DOHH2 (cell line): ENCODE measurements at regions not wholly inside any gene's neighbourhood (a gene's known extent, or its start where the extent isn't known, plus 50 kb on each side); places are given as distances from the start of the nearest gene placed in this dataset.

ENCODE experiments used
- H3F3A ChIP-seq: fragments of 200-600 bp; sonication (generic), shearing (Covaris generic); 2 replicates; pipeline ENCODE4 v1.6.0; 2016; ENCODE audit warnings: antibody characterized with exemption, mild to moderate bottlenecking; ENCODE audit not compliant: control insufficient read depth, insufficient read depth
- H3K27ac ChIP-seq: fragments of 200-600 bp; sonication (generic); 2 replicates; pipeline ENCODE4 v1.5.1; 2014; ENCODE audit warnings: low read depth, mild to moderate bottlenecking, low read length, moderate library complexity
- H3K27me3 ChIP-seq: fragments of 200-600 bp; sonication (generic); 2 replicates; pipeline ENCODE4 v1.6.1; 2014; ENCODE audit warnings: mild to moderate bottlenecking, low read length, mixed read lengths; ENCODE audit not compliant: control insufficient read depth
- H3K36me3 ChIP-seq: fragments of 200-600 bp; sonication (generic); 2 replicates; pipeline ENCODE4 v1.6.1; 2014; ENCODE audit warnings: mild to moderate bottlenecking, low read length, moderate library complexity, mixed read lengths; ENCODE audit not compliant: control insufficient read depth
- H3K4me1 ChIP-seq: fragments of 200-600 bp; sonication (generic); 2 replicates; pipeline ENCODE4 v1.6.1; 2014; ENCODE audit warnings: mild to moderate bottlenecking, low read length, mixed read lengths; ENCODE audit not compliant: control insufficient read depth
- H3K4me2 ChIP-seq: fragments of 200-600 bp; sonication (generic); 2 replicates; pipeline ENCODE4 v1.6.0; 2014; ENCODE audit warnings: mild to moderate bottlenecking, low read length, moderate library complexity
- H3K4me3 ChIP-seq: fragments of 200-600 bp; sonication (generic); 2 replicates; pipeline ENCODE4 v1.5.1; 2014; ENCODE audit warnings: mild to moderate bottlenecking, low read length, mixed read lengths
- H3K79me2 ChIP-seq: fragments of 200-600 bp; sonication (generic); 2 replicates; pipeline ENCODE4 v1.6.1; 2014; ENCODE audit warnings: mild to moderate bottlenecking, low read length, mixed read lengths; ENCODE audit not compliant: control insufficient read depth
- H3K9me2 ChIP-seq: fragments of 200-600 bp; sonication (generic); replicated peaks from 2 replicates; pipeline ENCODE4 v1.6.1; 2014; ENCODE audit warnings: mild to moderate bottlenecking, low read length, mixed read lengths; ENCODE audit not compliant: control insufficient read depth
- H3K9me3 ChIP-seq: fragments of 200-600 bp; sonication (generic); 2 replicates; pipeline ENCODE4 v1.6.1; 2014; ENCODE audit warnings: antibody characterized with exemption, low read length, mixed read lengths; ENCODE audit not compliant: control insufficient read depth, insufficient read depth
- H4K20me1 ChIP-seq: fragments of 200-600 bp; sonication (generic); 2 replicates; pipeline ENCODE4 v1.6.0; 2014; ENCODE audit warnings: low read depth, mild to moderate bottlenecking, antibody characterized with exemption, low read length, moderate library complexity; ENCODE audit not compliant: control insufficient read depth, insufficient read depth
- EZH2phosphoT487 ChIP-seq: fragments of 200-600 bp; sonication (generic); IDR thresholded peaks from 2 replicates; pipeline ENCODE4 v1.6.1; 2017; ENCODE audit warnings: borderline replicate concordance, mild to moderate bottlenecking, antibody characterized with exemption, low read length, moderate library complexity, mixed read lengths
- TF ChIP-seq, protein P1 (sequence below): fragments of 200-600 bp; sonication (generic); IDR thresholded peaks from one replicate; pipeline ENCODE4 v1.5.1; 2014; ENCODE audit warnings: antibody characterized with exemption, mild to moderate bottlenecking, low read depth, low read length; ENCODE audit not compliant: poor library complexity, severe bottlenecking

DNA sequence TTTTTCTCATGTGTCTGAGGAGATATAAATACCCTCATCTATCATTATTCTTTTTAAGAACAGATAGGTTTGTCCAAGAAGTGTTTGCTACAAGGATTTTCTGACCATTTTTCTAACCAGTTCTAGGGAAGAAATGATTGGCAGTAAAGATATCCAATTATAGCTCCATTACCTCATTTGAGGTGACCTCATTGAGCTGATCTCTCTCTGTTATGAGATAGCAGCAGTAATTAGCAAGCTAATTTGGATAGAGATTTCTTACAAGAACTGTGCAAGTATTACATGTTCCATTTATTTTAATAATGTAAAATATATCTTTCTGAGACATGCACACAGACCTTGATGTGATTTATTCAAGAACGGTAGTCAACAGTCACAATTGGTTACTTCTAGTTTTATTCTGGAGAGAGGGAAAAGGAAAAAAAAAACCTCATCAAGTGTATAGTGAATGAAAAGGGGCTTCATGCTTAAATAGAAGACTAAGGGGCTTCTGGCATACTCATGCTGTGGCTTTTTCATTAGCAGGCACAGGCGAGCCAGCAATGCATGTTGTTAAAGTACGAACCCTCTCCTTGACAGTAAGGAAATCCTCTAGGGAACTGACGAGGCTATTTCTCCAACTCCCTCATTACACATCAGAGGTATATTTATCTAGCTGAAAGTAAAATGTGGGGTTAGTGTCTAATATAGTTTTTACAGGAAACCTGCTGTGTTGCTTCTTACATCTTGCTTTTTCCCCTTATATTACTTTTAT lies 127.3 kb downstream of the NUDT12 start:
- no peak overlapping the region for H3K27ac ChIP-seq
- no peaks in the 10 kb centered on the region for H3K9me3 ChIP-seq
- no peak overlapping the region for H3K4me3 ChIP-seq
- H3K36me3 ChIP-seq, result no peaks in the 10 kb centered on the region
- H4K20me1 ChIP-seq, result no peaks in the 10 kb centered on the region
- H3F3A ChIP-seq, result no peaks in the 10 kb centered on the region
- H3K79me2 ChIP-seq, result no peaks in the 10 kb centered on the region
- no peak overlapping the region for H3K4me2 ChIP-seq
- H3K27me3 ChIP-seq, result no peaks in the 10 kb centered on the region
- no peaks in the 10 kb centered on the region for H3K4me1 ChIP-seq
- TF ChIP-seq, protein P1, sequence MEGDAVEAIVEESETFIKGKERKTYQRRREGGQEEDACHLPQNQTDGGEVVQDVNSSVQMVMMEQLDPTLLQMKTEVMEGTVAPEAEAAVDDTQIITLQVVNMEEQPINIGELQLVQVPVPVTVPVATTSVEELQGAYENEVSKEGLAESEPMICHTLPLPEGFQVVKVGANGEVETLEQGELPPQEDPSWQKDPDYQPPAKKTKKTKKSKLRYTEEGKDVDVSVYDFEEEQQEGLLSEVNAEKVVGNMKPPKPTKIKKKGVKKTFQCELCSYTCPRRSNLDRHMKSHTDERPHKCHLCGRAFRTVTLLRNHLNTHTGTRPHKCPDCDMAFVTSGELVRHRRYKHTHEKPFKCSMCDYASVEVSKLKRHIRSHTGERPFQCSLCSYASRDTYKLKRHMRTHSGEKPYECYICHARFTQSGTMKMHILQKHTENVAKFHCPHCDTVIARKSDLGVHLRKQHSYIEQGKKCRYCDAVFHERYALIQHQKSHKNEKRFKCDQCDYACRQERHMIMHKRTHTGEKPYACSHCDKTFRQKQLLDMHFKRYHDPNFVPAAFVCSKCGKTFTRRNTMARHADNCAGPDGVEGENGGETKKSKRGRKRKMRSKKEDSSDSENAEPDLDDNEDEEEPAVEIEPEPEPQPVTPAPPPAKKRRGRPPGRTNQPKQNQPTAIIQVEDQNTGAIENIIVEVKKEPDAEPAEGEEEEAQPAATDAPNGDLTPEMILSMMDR, result no peak
- TF ChIP-seq EZH2phosphoT487, result no peak
- no peaks in the 10 kb centered on the region for H3K9me2 ChIP-seq

DNA sequence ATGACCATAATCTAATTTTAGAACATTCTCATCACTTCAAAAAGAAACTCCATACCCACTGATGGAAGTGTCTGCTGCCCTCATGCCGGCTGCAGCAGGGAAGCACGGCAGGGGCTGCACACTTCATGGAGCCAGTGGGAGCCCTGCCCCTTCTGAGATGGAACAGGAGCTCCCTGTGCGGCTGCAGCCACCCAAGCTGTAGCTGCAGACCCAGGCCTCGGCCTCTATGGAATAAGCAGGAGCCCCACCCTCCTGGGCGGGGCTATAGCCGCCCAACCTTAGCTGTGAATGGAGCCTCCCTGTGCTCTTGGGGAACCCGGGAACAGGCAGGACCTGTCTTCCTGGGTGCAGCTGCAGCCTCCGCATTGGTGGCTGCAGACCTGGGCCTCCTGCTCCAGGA lies 128.5 kb downstream of the NUDT12 start:
- no peaks in the 10 kb centered on the region for H3F3A ChIP-seq
- no peaks in the 10 kb centered on the region for H3K4me1 ChIP-seq
- no peaks in the 10 kb centered on the region for H3K27me3 ChIP-seq
- H3K9me3 ChIP-seq, result no peaks in the 10 kb centered on the region
- no peak overlapping the region for H3K27ac ChIP-seq
- H3K9me2 ChIP-seq, result no peaks in the 10 kb centered on the region
- no peak overlapping the region for H3K4me2 ChIP-seq
- H4K20me1 ChIP-seq, result no peaks in the 10 kb centered on the region
- H3K4me3 ChIP-seq, result no peak overlapping the region
- TF ChIP-seq EZH2phosphoT487, result no peak
- TF ChIP-seq, protein P1, result no peak
- H3K36me3 ChIP-seq, result no peaks in the 10 kb centered on the region
- H3K79me2 ChIP-seq, result no peaks in the 10 kb centered on the region

DNA sequence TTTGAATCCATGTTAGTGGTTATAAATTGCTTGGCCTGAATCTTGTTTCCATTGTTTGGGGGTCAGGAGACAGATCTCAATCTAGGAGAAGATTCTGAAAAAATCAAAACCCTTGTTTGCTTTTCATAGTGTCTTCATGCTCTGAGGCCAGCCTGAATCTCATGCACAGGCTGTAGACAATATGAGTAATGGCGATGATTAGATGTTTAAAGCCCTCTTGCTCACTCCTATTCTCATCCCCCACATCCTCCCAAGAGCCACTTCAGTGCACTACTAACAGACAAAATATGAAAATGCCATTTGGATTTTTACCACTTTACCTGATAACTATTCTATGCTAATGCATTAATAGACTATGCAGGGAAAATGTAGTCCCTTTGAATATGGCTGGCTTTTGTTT lies 129.4 kb downstream of the NUDT12 start:
- TF ChIP-seq EZH2phosphoT487, result no peak
- TF ChIP-seq, protein P1, result no peak
- H3K27ac ChIP-seq, result no peak overlapping the region
- H3K9me2 ChIP-seq, result no peaks in the 10 kb centered on the region
- H3K79me2 ChIP-seq, result no peaks in the 10 kb centered on the region
- H3K4me1 ChIP-seq, result no peaks in the 10 kb centered on the region
- H3K4me3 ChIP-seq, result no peak overlapping the region
- H3F3A ChIP-seq, result no peaks in the 10 kb centered on the region
- no peaks in the 10 kb centered on the region for H3K9me3 ChIP-seq
- H3K4me2 ChIP-seq, result no peak overlapping the region
- H4K20me1 ChIP-seq, result no peaks in the 10 kb centered on the region
- no peaks in the 10 kb centered on the region for H3K36me3 ChIP-seq
- no peaks in the 10 kb centered on the region for H3K27me3 ChIP-seq
